Right lobe of liver (tissue), 4 donors: ENCODE measurements at regions not wholly inside any gene's neighbourhood (a gene's known extent, or its start where the extent isn't known, plus 50 kb on each side); places are given as distances from the start of the nearest gene placed in this dataset.

Experiments used
- POLR2A ChIP-seq: fragments of 450-650 bp; IDR thresholded peaks from one replicate; pipeline ENCODE4 v1.6.1; 2017; ENCODE audit warnings: antibody characterized with exemption, mild to moderate bottlenecking
- TF ChIP-seq, protein P1 (sequence below), 4 donors: fragments of 200-600 bp in 3 of 4; fragments of 450-650 bp in 1 of 4; IDR thresholded peaks; one replicate each; pipeline versions ENCODE4 v1.5.1 to v1.8.0; 2016 to 2022; ENCODE audit warnings: antibody characterized with exemption in 4 of 4, mild to moderate bottlenecking in 2 of 4
- donor health status: DM: no; HTN: no; CAD: no.
- donor health status: DM: no; HTN: no; CAD: no.
- donor health status: DM: no; HTN: yes; CAD: no.

DNA sequence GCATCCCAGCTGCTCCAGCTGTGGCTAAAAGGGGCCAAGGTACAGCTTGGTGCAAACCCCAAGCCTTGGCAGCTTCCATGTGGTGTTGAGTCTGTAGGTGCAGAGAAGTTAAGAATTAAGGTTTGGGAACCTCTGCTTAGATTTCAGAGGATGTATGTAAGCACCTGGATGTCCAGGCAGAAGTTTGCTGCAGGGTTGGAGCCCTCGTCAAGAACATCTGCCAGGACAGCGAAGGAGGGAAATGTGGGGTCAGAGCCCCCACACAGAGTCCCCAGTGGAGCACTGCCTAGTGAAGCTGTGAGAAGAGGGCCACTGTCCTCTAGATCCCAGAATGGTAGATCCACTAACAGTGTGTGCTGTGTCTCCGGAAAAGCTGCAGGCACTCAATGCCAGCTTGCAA lies 236.2 kb upstream of the ADRA1B start:
- TF ChIP-seq, protein P1, sequence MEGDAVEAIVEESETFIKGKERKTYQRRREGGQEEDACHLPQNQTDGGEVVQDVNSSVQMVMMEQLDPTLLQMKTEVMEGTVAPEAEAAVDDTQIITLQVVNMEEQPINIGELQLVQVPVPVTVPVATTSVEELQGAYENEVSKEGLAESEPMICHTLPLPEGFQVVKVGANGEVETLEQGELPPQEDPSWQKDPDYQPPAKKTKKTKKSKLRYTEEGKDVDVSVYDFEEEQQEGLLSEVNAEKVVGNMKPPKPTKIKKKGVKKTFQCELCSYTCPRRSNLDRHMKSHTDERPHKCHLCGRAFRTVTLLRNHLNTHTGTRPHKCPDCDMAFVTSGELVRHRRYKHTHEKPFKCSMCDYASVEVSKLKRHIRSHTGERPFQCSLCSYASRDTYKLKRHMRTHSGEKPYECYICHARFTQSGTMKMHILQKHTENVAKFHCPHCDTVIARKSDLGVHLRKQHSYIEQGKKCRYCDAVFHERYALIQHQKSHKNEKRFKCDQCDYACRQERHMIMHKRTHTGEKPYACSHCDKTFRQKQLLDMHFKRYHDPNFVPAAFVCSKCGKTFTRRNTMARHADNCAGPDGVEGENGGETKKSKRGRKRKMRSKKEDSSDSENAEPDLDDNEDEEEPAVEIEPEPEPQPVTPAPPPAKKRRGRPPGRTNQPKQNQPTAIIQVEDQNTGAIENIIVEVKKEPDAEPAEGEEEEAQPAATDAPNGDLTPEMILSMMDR (IDR thresholded peaks at IDR 0.05) = no peak
- no peak for TF ChIP-seq POLR2A
